ENCODE measurements at regions not wholly inside any gene's neighbourhood (a gene's known extent, or its start where the extent isn't known, plus 50 kb on each side); places are given as distances from the start of the nearest gene placed in this dataset.
A peak's percentile ranks its signal among the peaks of the same experiment; 100 is the strongest.

DNA sequence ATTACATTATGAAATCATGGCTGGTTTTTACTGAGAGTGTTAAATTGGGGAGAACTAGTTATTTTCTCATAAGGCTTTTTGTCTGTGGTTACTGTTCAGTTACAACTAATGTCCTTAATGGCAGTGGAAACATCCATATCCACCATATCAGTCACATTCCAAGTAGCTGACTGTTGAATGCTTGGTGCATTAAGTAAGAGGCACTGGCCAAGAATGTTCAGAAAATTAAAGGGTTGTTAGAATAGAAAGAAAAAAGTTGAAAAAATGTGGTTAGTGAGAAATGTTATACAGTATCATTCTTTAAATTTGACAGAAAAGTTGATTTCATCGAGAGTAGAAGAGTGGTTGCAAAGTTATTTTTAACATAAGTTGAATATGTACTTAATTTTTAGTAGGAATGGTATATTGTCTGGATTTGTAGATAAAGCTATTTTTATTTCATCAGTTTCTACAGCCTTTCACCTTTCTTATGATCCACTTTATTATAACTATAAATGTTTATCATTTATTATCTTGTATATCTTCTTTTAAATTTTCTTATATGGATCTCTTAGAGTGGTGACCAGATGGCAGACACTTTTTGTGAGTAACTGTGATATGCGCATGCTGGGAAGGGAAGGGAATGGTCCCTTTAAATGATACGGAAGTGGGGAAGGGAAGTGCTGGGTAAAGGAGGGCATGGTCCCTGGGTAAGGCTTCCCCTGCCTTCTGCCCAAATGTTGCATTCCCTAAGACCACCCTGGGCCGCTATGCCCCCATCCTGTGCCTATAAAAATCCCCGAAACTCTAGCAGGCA, 2407.1 kb downstream of the ARAP2 start:
- no peak overlapping the region for H4K8ac ChIP-seq (ENCODE audit: extremely low read depth, insufficient read depth, low read length)
- no peaks in the 10 kb centered on the region for H3K36me3 ChIP-seq (ENCODE audit: control insufficient read depth in 2 of 4, insufficient read depth in 4 of 4, low read length in 3 of 4)
- H2AK5ac ChIP-seq (ENCODE audit: low read depth, low read length) = no peak overlapping the region
- no peaks in the 10 kb centered on the region for H3K27me3 ChIP-seq (replicated peaks in 1 of 4; ENCODE audit: control insufficient read depth in 3 of 4, extremely low read depth in 1 of 4, insufficient read depth in 3 of 4, low read length in 3 of 4)
- no peak overlapping the region for H3K23ac ChIP-seq (ENCODE audit: insufficient read length)
- no peak overlapping the region for H4K5ac ChIP-seq (ENCODE audit: insufficient read length, low read depth, low read length)
- no peaks in the 10 kb centered on the region for H4K20me1 ChIP-seq (replicated peaks in 1 of 2; ENCODE audit: control insufficient read depth in 1 of 2, insufficient read depth in 2 of 2, low read length in 2 of 2)
- H3K4me1 ChIP-seq (replicated peaks in 1 of 4; ENCODE audit: control insufficient read depth in 3 of 4, insufficient read depth in 4 of 4, low read length in 3 of 4) = peaks cover 0 to 7% (median 0%) of the 10 kb centered on the region in 4 experiments; a peak in 1 of 7 replicates
- DNase-seq (ENCODE audit: low read depth in 1 of 2, low spot score in 2 of 2) (no peak), FAIRE-seq (peak; percentile 36)
- H2BK20ac ChIP-seq (ENCODE audit: low read length) = no peak overlapping the region; the same call in 1 of the 2 replicates
- ChIA-PET POLR2A (ENCODE audit: partially characterized antibody) (no interaction called here), CTCF (ENCODE audit: partially characterized antibody) (no interaction called here)
- H3K79me2 ChIP-seq (ENCODE audit: control insufficient read depth in 1 of 2, insufficient read depth in 2 of 2, low read length in 2 of 2) = no peaks in the 10 kb centered on the region
- H3K56ac ChIP-seq (replicated peaks; ENCODE audit: insufficient read length, low read depth, low read length) = no peak overlapping the region
- no peak overlapping the region for H2BK5ac ChIP-seq (ENCODE audit: low read depth, low read length)
- H2BK12ac ChIP-seq (ENCODE audit: low read depth, low read length) = no peak overlapping the region; the same call in 1 of the 2 replicates
- H2AFZ ChIP-seq (ENCODE audit: low read length) = no peak overlapping the region
- no peak overlapping the region for H3K4me3 ChIP-seq (ENCODE audit: extremely low read depth in 1 of 4, insufficient read depth in 2 of 4, low read depth in 3 of 4, low read length in 4 of 4)
- H3K9me3 ChIP-seq (ENCODE audit: insufficient read depth in 2 of 2, low read depth in 1 of 2, low read length in 1 of 2) = no peaks in the 10 kb centered on the region
- 89% methylated on average over 5 of the region's 5 CpGs; no CpG with 5 or more reads in 1 of the 2 experiments for WGBS, 2 experiments (ENCODE audit: extremely low coverage in 1 of 2, insufficient coverage in 1 of 2, insufficient read length in 1 of 2, insufficient replicate concordance in 2 of 2, low coverage in 1 of 2, low lambda C conversion rate in 2 of 2, missing lambda C conversion rate in 1 of 2)
- H4K91ac ChIP-seq (replicated peaks; ENCODE audit: insufficient read length, low read length) = peak overlapping the region; percentile 0
- no peak overlapping the region for H3K4ac ChIP-seq (replicated peaks; ENCODE audit: insufficient read length, low read depth, low read length)
- no peak overlapping the region for H3K9ac ChIP-seq (replicated peaks in 1 of 4; ENCODE audit: extremely low read depth in 1 of 4, low read depth in 3 of 4, low read length in 3 of 4)
- H2BK120ac ChIP-seq (replicated peaks; ENCODE audit: low read depth, low read length) = no peak overlapping the region
- no peaks in the 10 kb centered on the region for H3K23me2 ChIP-seq (ENCODE audit: low read depth, low read length)
- no peak overlapping the region for H3K27ac ChIP-seq (ENCODE audit: low read depth, low read length)
- H3K79me1 ChIP-seq (ENCODE audit: low read depth, low read length) = no peaks in the 10 kb centered on the region
- no peak overlapping the region for H3K18ac ChIP-seq (ENCODE audit: extremely low read depth, low read length)
- no peak overlapping the region; the same call in 1 of the 2 replicates for H2BK15ac ChIP-seq (ENCODE audit: low read length)
- no peak overlapping the region for H3K4me2 ChIP-seq (ENCODE audit: insufficient read depth in 1 of 2, low read depth in 2 of 2, low read length in 2 of 2)
- no peak overlapping the region for H3K14ac ChIP-seq (ENCODE audit: insufficient read length)
- TF ChIP-seq BRCA1 (IDR thresholded peaks at IDR 0.05; ENCODE audit: low read depth, low read length) = no peak
- no peak for TF ChIP-seq SUZ12 (IDR thresholded peaks at IDR 0.05; ENCODE audit: low read length)
- TF ChIP-seq BCL11A (IDR thresholded peaks at IDR 0.05; ENCODE audit: low read depth in 2 of 2, low read length in 2 of 2) = no peak
- TF ChIP-seq CTBP2 (IDR thresholded peaks at IDR 0.05; ENCODE audit: borderline replicate concordance, insufficient read depth, insufficient read length, low read length) = no peak
- TF ChIP-seq, protein P1, sequence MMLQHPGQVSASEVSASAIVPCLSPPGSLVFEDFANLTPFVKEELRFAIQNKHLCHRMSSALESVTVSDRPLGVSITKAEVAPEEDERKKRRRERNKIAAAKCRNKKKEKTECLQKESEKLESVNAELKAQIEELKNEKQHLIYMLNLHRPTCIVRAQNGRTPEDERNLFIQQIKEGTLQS (IDR thresholded peaks at IDR 0.05; ENCODE audit: insufficient read depth, low read depth, low read length) = no peak
- TF ChIP-seq JUN (IDR thresholded peaks at IDR 0.05; ENCODE audit: low read depth, low read length) = no peak
- TF ChIP-seq EGR1 (IDR thresholded peaks at IDR 0.05; ENCODE audit: borderline replicate concordance, low read depth, low read length) = no peak
- no peak for TF ChIP-seq KDM4A (IDR thresholded peaks at IDR 0.05; ENCODE audit: low read depth, low read length, severe bottlenecking)
- no peak for TF ChIP-seq ZNF274 (IDR thresholded peaks at IDR 0.05; ENCODE audit: borderline replicate concordance, extremely low read depth, low read length)
- TF ChIP-seq, protein P2, sequence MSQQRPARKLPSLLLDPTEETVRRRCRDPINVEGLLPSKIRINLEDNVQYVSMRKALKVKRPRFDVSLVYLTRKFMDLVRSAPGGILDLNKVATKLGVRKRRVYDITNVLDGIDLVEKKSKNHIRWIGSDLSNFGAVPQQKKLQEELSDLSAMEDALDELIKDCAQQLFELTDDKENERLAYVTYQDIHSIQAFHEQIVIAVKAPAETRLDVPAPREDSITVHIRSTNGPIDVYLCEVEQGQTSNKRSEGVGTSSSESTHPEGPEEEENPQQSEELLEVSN (IDR thresholded peaks at IDR 0.05) = no peak
